Fibroblast of peridontal ligament (primary cell): ENCODE measurements at regions not wholly inside any gene's neighbourhood (a gene's known extent, or its start where the extent isn't known, plus 50 kb on each side); places are given as distances from the start of the nearest gene placed in this dataset.

Experiments
- DNase-seq: peaks from one replicate; pipeline ENCODE4 v3.0.0-alpha.2; 2010; ENCODE audit errors: extremely low read depth

- DNase-seq, result no peak
Observed at GRCh38 chr15:98196371-98196770, 235.9 kb downstream of the ARRDC4 start.

GRCh38 chr15:98202256-98202655 is 241.8 kb downstream of the ARRDC4 start:
- no peak for DNase-seq

DNA sequence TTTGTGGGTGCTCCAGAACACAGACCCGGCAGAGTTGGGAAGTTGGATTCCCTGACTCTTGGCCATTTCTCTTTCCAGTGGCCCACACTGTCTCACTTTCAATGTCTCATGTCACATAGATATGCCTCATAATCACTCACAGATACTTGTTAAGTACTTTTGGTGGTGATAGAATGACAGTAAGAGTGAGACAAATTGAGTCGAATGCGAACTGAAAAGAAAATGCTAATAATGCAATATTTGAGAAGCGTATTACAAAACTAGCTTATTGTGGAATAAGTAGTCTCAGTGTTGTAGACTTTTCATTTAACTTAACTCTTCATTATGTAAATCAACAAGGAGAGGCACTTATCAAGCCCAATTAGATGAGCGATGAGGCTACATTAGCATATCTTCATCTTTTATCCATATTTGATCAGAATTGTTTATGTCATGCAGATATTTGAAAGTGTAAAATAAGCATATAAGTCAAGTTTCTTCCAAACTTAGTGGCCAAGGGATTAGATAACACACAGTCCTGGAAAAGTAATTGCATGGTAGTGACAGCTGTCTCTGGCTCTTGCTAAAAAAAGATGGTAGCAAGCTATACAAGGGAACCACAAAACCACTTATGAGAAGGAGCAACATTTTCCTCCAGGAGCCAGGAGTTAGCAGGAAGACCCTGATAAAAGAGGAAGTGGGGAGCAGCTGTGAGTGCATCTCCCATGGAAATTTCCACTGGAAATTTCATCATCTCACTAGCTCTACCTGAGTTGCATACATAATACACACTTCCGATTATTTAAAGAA is 243.6 kb downstream of the ARRDC4 start:
- no peak for DNase-seq

GRCh38 chr15:98207928-98208327 is 247.4 kb downstream of the ARRDC4 start:
- no peak for DNase-seq

GRCh38 chr15:98213346-98213979 is 253.0 kb downstream of the ARRDC4 start:
- DNase-seq, result no peak

GRCh38 chr15:98216166-98216565 is 255.7 kb downstream of the ARRDC4 start:
- no peak for DNase-seq

- no peak for DNase-seq
Observed at GRCh38 chr15:98217356-98217755, 256.9 kb downstream of the ARRDC4 start.

GRCh38 chr15:98221144-98221543 is 260.6 kb downstream of the ARRDC4 start:
- no peak for DNase-seq

GRCh38 chr15:98221577-98221976 is 261.1 kb downstream of the ARRDC4 start:
- DNase-seq, result no peak

DNA sequence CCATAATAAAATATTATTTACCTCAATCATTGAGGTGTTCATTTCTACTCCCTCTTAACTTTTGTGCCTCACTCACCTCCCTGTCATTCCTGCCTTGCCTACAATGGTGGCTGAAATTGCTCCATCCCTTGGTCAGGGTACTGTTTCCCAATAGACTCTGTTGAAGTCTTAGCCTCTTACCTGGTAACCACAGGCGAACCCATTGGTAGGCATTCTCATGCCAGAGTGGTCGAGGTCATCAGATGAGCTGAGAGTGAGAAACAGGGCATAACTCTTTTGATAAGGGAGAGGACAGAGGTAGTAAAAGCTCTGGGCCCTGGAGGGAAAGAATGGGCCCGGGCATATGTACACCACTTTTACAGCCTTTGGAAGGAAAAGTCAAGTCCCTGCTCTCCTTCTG is 265.6 kb downstream of the ARRDC4 start:
- no peak for DNase-seq

- no peak for DNase-seq
Observed at GRCh38 chr15:98226578-98226977, 266.1 kb downstream of the ARRDC4 start.

DNA sequence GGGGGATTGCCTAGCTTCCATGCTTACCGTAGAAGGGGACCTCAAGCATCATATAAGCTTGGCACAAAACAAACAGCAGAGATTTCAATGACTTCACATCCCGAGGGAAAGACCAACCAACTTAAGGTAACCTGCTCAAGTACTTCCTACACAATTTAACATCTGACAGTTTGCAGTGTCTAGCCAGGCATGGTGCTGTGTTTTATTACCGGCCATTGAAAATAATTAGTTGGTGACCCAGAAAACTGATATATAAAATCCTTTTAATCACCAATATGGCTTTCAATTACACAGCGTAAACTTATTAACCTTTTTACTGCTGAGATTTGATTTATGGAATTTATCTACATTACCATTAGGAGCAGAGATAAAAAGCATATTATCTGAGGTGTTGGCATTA is 268.3 kb downstream of the ARRDC4 start:
- DNase-seq, result no peak

DNA sequence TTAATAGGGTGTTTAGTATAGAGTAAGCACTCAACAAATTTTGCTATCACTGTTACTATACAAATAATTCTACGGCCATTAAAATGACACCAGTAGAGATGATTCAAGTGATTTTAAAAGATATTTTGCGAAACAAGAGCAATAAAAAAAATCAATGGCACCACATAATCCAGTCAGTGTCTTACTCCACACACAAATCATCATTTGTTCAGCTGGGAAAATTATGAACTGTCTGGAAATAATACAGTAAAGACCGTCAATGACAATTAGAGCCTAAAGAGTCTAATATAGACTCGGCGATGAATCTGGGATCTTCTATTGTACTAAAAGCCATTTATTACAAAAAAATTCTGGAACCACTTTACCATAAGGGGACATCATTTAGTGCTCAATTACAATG is 270.5 kb downstream of the ARRDC4 start:
- DNase-seq, result no peak

DNA sequence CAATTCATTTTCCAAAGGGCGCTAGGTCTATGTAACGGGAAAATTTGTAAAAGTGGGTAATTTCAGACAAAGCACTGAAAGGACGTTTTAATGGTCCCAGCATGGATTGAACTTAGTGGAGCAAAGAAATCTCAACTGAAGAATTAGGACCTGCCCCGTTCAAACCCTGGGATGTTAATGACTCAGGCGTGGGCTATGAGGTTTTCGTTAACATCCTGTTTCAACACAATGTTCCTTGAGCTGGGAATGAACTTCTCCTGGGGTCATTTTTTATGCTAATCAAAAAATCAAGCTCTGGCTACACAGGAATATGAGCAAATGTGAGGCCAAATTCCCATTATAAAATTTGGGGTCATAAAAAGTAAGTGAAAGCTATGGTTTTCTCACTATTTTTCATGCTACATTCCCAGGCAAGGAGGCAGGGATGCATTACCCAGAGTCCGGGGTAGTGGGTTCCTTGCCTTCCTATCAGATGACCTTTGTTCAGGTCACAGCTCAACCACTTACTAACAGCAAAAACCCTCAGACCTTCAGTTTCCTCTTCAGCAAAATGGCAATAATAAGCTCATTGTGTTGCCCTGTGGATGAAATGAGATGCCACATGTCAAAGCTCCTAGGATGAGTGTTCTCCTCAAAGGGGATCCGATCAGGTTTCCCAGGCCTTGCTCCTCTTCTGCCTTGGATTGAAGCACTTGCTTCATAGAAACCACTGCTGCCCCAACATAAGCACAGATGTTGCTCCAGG is 271.4 kb downstream of the ARRDC4 start:
- DNase-seq, result no peak

- no peak for DNase-seq
Observed at GRCh38 chr15:98232761-98233160, 272.3 kb downstream of the ARRDC4 start.

DNA sequence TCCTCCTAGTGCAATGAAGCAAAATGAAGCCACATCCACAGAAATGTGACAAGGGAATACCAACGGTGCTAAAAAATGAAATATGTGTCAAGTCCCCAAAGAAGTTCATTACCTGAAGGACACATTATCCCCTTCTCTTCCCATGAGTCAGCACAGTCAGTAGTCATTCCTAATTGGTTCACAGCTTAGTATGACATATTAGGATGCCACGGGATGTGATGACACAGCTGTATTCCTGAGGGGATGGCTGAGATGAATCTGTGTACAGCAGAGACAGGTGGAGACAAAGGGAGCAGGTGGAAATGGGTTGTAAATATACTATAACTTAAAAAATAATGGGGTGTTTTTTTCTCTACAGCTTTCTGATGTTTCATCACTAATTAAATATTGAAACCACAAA is 273.4 kb downstream of the ARRDC4 start:
- no peak for DNase-seq

DNA sequence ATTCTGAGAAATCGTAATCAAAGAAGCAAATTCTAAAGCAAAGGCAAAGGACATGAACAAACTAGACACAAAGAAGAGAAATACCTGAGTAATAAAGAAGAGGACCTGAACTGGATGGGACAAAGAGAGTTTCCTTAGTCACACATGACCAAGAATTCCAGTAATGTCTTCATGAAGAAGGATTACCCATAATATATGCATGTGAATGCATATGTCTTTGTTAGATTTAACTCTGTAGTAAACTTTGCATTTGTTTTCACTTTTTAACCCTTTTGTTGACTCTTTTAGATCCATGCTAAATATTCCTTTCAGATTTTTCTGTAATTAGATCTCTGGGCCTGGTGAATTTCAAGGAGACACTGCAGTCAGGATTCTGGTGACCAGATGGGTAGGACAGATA is 279.8 kb downstream of the ARRDC4 start:
- DNase-seq, result no peak

DNA sequence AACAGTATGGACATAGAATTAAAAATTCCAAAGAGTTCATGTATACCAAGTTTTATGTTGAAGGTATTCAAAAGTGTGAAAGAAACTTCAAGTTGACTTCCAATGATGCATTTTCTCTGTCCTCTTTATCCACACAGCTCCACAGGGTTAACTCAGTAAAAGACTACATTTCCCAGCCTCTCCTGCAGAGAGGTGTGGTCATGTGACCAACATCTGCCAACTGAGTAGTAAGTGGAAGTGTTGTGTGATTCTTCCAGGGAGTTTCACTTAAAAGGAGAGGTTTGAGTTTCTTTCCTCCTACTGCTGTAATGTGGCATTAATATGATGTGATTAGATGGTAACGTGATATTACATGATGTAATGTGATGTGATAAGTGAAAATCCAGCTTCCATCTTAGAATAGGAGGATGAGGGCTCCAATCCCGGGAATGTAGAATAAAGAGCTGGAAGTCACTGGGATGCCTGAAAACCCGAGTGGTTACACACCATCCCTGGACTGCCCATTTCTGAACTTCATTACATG is 280.6 kb downstream of the ARRDC4 start:
- no peak for DNase-seq

DNA sequence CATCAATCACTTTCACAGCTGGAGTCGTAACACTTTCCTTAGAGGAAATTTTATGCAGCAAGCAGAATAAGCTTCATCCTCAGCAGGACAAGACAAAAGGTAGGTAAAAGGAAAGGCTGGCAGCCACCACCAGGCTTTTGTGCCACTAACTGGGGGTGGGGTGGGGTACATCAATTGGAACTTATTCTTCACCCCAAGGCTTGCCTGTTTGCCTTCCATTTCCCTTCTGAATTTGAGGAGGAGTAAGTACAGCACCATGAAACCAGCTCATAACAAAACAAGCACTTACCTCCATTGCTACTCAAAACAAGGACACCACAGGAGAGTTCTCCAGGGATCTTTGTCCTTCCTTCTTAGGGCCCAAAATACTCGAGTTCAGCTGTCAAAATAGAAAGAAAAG is 296.8 kb downstream of the ARRDC4 start:
- DNase-seq, result no peak

DNA sequence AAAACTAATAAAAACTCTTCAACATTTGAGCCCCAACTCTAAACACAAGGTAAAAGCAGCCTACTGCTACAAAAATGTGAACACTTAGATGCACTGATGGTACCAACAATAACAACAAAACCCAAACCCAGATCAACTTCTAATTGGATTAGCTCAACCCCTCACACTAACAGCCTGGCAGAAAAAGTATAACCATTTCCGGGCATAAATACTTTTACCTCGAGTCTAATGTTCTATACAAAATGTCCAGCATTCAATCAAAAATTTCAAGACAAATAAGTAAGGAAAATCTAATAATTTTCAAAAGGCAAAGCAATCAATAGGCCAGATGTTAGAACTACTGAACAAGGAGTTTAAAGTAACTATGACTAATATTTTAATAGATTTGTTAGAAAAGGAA is 303.3 kb downstream of the ARRDC4 start:
- no peak for DNase-seq

DNA sequence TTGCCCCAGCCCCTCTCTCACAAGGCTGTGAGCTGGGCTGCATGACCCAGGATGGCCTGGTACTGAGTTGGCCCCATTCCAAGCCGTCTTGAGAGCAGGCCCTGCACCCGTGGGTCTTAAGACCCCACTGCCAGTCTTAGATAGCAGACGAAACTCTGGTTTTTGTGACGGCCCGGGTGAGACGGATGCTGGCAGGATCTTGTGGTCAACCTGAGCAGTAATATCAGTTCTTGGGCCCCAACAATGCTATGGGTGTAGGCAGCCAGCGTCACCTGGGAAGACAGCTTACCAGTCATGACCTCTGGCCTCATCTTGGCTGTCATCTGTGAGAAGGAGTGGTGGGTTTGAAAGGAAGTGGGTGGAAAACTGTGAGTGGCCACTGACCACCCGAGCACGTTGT is 305.8 kb downstream of the ARRDC4 start:
- no peak for DNase-seq

DNA sequence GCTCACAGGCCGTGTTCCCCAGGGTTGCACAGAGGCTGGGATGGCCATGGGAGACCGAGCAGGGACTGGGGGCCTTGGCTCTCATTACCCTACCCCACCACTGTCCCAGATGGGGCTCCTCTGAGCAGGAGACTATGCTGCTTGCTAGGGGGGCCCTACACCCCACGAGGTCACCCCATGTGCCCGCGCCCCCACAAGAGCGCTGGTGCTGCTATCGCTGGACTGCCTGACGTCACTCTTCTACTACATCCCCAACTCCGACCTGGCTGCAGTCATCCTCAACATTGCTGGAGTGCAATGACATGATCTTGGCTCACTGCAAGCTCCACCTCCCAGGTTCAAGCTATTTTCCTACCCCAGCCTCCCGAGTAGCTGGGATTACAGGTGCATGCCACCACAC is 307.7 kb downstream of the ARRDC4 start:
- DNase-seq, result no peak

DNA sequence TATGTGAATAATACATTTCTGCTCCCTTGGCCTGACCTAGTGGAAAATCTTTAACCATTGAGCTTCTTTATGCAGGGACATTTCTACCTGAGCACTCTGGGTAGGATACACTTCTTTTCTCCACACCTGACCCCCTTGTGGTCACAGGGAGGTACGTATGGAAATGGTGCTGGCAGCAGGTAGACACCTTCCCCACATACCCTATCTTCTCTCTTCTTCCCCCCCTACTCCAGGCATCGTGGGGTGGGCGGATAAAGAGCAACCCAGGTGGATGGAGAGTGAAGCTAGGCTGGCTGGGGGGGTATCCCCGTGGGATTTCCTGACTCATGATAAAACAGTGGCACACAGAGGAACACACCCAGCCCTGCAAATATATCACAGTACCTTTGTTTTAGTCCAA is 312.1 kb downstream of the ARRDC4 start:
- no peak for DNase-seq
